Stimulated activated naive CD8-positive, alpha-beta T cell treated with anti-CD3 and anti-CD28 coated beads, Interleukin-15, amount 100 ng/mL, for 72 hours (primary cell): ENCODE measurements at regions not wholly inside any gene's neighbourhood (a gene's known extent, or its start where the extent isn't known, plus 50 kb on each side); places are given as distances from the start of the nearest gene placed in this dataset.

Experiments used
- ATAC-seq: fragments of 150-1000 bp; cut with Tn5 transposase; 2 replicates; pipeline ENCODE4 v1.10.0; 2021; ENCODE audit warnings: mild to moderate bottlenecking, moderate library complexity
- DNase-seq, 2 donors: peaks; one replicate each; pipeline ENCODE4 v3.0.0; 2021 to 2022
- H3K27ac Mint-ChIP-seq, 2 donors: one replicate each; pipeline ENCODE4 v1.8.0; 2022; ENCODE audit warnings: mild to moderate bottlenecking in 2 of 2, mixed read lengths in 2 of 2, moderate library complexity in 2 of 2
- H3K27me3 Mint-ChIP-seq: one replicate; pipeline ENCODE4 v1.8.0; 2022; ENCODE audit warnings: mixed read lengths
- H3K4me1 Mint-ChIP-seq: one replicate; pipeline ENCODE4 v1.8.0; 2022; ENCODE audit warnings: mild to moderate bottlenecking, mixed read lengths
- H3K4me3 Mint-ChIP-seq, 2 donors: one replicate each; pipeline ENCODE4 v1.8.0; 2022; ENCODE audit warnings: mild to moderate bottlenecking in 2 of 2, mixed read lengths in 2 of 2, moderate library complexity in 1 of 2
- H3K9me3 Mint-ChIP-seq, 2 donors: one replicate each; pipeline ENCODE4 v1.8.0; 2022; ENCODE audit warnings: mixed read lengths in 2 of 2

DNA sequence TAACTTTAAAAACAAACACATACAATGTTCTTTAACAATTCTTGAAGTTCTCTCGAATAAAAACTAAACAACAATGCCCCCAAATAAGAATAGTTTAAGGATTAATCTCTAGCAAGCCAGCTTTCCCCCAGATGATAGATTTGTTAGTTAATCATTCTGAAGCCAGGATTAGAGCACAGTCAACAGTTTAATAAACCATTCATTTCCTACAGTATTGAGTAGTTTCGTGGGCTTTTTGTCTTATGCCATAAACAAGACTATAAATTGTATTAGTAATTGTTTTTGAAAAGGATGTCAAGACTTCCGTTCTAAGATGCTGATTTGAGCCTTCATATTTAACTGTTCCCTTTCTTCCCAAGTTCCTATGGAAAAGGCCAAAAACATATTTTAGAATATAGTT is 136.6 kb downstream of the PIK3R1 start:
- H3K4me1 Mint-ChIP-seq: peaks cover 6% of the 10 kb centered on the region
- no peak for ATAC-seq
- H3K9me3 Mint-ChIP-seq: peaks cover 9 to 11% of the 10 kb centered on the region in 2 donors
- no peak overlapping the region for H3K4me3 Mint-ChIP-seq
- H3K27me3 Mint-ChIP-seq: peaks cover 8% of the 10 kb centered on the region
- no peak for DNase-seq
- H3K27ac Mint-ChIP-seq: no peak overlapping the region

DNA sequence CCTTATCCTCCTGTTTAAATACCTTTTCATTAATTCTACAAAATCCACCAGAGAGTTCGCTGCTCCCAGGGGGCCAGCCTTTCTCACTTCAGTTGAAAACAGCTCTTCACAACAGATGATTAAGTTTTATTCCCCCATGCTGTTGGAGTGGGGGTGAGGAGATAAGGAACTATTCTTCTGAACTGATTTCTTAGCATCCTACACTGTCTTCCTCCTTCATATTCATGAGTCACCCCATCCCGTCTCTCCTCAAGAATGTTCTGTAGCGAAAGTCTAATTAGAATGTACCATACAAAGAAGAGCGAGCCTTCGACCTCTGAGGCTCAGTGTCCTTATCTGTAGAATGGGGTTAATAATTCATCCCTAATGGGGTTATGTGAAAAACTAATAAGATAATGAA is 138.0 kb downstream of the PIK3R1 start:
- no peak for ATAC-seq
- H3K27ac Mint-ChIP-seq: no peak overlapping the region

DNA sequence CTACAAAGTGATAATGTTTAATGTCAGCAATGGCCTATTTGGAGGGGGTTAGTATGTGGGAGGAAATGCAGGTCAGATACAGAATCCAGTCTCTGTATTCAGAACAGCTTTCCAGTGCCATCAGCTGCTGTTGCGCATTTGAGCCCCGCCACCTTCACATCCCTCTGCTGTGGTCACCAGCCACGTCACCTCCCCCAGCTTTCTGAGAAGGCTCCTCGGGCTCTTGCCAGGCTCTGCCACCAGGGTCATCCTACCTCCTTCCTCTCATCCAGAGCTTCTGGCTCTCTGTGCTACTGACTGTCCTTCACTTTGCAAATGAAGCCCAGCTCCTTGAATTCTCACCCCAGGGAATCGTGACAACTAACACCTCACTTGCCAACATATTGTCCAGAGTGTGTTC is 138.8 kb downstream of the PIK3R1 start:
- Mint-ChIP-seq H3K4me3 (no peak overlapping the region), H3K27ac (no peak overlapping the region), H3K9me3 (no peaks in the 10 kb centered on the region), H3K27me3 (peaks cover 9% of the 10 kb centered on the region), H3K4me1 (peaks cover 6% of the 10 kb centered on the region)
- ATAC-seq: no peak
- DNase-seq: no peak

More for the DNA sequence above, 138.0 kb downstream of the PIK3R1 start:
- no peak overlapping the region for H3K4me3 Mint-ChIP-seq
- DNase-seq: no peak
- H3K9me3 Mint-ChIP-seq: no peaks in the 10 kb centered on the region
- H3K4me1 Mint-ChIP-seq: peaks cover 6% of the 10 kb centered on the region
- H3K27me3 Mint-ChIP-seq: peaks cover 9% of the 10 kb centered on the region

DNA sequence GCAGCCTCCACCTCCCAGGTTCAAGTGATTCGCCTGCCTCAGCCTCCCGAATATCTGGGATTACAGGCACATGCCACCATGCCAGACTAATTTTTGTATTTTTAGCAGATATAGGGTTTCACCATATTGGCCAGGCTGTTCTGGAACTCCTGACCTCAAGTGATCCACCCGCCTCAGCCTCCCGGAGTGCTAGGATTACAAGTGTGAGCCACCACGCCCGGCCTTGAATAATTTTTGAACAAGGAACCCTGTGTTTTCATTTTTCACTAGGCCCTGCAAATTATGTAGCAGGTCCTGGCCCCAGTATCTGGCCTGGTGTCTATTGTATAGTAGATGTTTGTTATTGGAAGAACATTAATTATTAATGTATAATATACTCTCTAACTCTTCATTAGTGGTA is 140.7 kb downstream of the PIK3R1 start:
- H3K9me3 Mint-ChIP-seq: no peaks in the 10 kb centered on the region
- H3K4me3 Mint-ChIP-seq: no peak overlapping the region
- H3K4me1 Mint-ChIP-seq: peaks cover 18% of the 10 kb centered on the region
- no peak overlapping the region for H3K27ac Mint-ChIP-seq
- peaks cover 9% of the 10 kb centered on the region for H3K27me3 Mint-ChIP-seq
- ATAC-seq (no peak), DNase-seq (no peak)

DNA sequence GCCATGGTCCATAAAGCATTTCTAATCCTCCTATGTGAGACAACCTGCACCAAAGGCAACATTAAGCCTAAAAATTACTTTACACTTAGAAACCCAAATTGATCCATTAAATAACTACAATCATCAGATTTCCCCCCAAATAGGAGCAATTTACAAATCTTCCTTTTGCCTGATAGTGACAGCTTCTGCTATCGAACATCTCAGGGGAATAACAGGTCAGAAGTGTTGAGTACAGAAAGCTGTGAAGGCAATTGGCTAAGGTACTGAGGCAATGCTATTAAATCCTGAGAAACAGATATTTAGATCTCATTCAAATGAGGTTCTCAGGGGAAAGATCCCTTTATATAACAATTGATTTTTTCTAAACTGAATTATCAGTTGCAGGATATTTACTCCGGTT is 141.1 kb downstream of the PIK3R1 start:
- Mint-ChIP-seq H3K9me3 (no peaks in the 10 kb centered on the region), H3K4me3 (no peak overlapping the region), H3K27me3 (peaks cover 9% of the 10 kb centered on the region), H3K27ac (no peak overlapping the region), H3K4me1 (peaks cover 18% of the 10 kb centered on the region)
- ATAC-seq: no peak
- no peak for DNase-seq

DNA sequence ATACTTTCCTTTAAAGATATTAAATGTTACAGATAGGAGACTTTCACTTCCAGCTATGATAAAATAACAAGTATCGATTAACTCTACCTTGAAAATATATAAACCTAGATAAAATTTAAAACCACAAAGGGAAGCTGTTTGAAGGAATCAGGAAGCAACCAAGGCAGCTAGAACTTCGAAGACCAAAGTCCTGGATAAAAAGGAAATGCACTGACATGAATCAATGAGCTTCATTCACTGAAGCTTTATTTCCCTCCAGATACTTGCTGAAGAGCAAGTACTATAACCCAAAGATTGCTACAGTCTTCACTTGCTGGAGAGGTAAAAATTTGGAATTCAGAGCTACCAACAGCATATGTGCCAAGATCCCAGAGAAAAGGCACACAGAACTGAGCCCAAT is 144.1 kb downstream of the PIK3R1 start:
- DNase-seq: no peak
- no peaks in the 10 kb centered on the region for H3K9me3 Mint-ChIP-seq
- peaks cover 12% of the 10 kb centered on the region for H3K4me1 Mint-ChIP-seq
- no peak overlapping the region for H3K4me3 Mint-ChIP-seq
- peaks cover 9% of the 10 kb centered on the region for H3K27me3 Mint-ChIP-seq
- ATAC-seq: no peak
- no peak overlapping the region for H3K27ac Mint-ChIP-seq

DNA sequence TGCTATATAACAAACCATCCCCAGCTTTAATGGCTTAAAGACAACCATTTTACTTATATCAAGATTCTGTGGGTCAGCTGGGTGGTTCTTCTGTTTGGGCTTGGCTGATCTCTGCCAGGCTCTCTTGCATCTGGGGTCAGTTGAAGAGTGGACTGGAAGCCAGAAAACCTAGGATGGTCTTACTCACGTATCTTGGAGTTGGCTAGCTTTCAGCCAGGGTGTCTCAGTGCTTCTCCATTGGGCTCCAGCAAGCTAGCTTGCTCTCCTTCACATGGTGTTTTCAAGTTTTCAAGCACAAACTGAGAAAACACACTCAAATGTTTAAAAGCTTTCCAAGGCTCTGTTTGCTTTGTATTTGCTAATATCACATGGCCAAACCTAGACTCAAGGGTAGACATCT is 146.8 kb downstream of the PIK3R1 start:
- H3K4me1 Mint-ChIP-seq: peaks cover 17% of the 10 kb centered on the region
- H3K9me3 Mint-ChIP-seq: peaks cover 6 to 7% of the 10 kb centered on the region in 2 donors
- DNase-seq (no peak), ATAC-seq (no peak)
- H3K4me3 Mint-ChIP-seq: no peak overlapping the region
- no peaks in the 10 kb centered on the region for H3K27me3 Mint-ChIP-seq
- H3K27ac Mint-ChIP-seq: no peak overlapping the region

DNA sequence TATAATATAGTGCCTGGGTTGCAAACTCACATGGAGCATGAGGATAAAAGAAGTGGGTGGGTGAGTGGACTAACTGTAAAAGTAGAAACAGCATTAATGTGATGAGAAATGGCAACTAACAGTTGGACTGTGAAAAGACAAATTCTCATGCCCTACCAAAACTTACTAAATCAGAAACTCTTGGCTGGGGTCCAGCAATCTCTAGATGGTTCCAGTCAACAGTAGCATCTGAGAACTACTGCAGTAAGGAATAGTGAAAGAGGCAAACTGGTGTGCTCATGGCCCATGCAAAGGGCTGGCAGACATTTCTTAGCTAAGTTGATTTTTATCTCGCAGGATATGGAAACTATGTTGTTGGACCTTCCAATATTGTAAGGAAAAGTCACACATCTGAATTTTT is 150.3 kb downstream of the PIK3R1 start:
- no peak for ATAC-seq
- H3K27ac Mint-ChIP-seq: no peak overlapping the region
- no peak overlapping the region for H3K4me3 Mint-ChIP-seq
- no peaks in the 10 kb centered on the region for H3K27me3 Mint-ChIP-seq
- DNase-seq: no peak
- H3K4me1 Mint-ChIP-seq: peaks cover 40% of the 10 kb centered on the region
- H3K9me3 Mint-ChIP-seq: peaks cover 6 to 7% of the 10 kb centered on the region in 2 donors

DNA sequence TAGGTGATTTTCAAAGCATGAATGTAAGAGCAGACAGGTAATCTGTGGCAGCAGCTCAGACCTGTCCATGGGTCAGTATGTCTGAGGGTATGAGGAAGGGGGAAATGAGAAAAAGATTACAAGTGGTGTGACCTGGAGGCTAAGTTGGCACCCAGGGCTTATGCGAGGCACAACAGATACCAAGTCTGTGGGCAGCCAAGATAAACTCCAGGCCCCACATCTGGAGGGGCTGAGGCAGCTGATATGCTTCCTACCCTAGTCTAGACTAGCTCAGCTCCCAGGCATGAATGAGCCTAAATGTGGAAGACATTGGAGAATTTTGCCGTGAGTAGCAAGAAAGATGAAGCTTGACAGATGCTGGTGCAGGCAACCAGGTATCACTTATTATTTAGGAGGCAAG is 151.7 kb downstream of the PIK3R1 start:
- no peak overlapping the region for H3K4me3 Mint-ChIP-seq
- peaks cover 6 to 7% of the 10 kb centered on the region in 2 donors for H3K9me3 Mint-ChIP-seq
- ATAC-seq (no peak), DNase-seq (no peak)
- peaks cover 51% of the 10 kb centered on the region for H3K4me1 Mint-ChIP-seq
- no peaks in the 10 kb centered on the region for H3K27me3 Mint-ChIP-seq
- H3K27ac Mint-ChIP-seq: no peak overlapping the region

DNA sequence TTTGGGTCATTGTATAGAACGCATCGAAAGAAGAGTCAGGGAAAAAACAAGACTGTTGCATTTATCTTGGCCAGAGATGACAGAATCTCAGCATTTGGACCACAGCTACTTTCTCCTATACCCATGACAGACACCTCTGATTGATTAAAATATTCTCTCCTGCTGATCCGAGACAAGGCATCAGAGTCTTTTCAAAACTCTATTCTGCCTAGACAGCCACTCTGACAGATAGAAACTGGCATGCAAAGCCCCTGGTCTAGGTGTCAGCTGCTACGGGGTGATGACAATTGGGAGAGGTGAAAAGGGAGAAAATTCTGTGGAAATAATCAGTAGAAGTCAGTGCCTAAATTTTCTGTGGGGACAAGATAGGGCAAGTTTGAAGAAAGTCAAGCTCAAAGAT is 152.2 kb downstream of the PIK3R1 start:
- H3K4me3 Mint-ChIP-seq: no peak overlapping the region
- ATAC-seq (no peak), DNase-seq (no peak)
- H3K27ac Mint-ChIP-seq: no peak overlapping the region
- peaks cover 54% of the 10 kb centered on the region for H3K4me1 Mint-ChIP-seq
- H3K27me3 Mint-ChIP-seq: no peaks in the 10 kb centered on the region
- H3K9me3 Mint-ChIP-seq: peaks cover 7 to 8% of the 10 kb centered on the region in 2 donors

DNA sequence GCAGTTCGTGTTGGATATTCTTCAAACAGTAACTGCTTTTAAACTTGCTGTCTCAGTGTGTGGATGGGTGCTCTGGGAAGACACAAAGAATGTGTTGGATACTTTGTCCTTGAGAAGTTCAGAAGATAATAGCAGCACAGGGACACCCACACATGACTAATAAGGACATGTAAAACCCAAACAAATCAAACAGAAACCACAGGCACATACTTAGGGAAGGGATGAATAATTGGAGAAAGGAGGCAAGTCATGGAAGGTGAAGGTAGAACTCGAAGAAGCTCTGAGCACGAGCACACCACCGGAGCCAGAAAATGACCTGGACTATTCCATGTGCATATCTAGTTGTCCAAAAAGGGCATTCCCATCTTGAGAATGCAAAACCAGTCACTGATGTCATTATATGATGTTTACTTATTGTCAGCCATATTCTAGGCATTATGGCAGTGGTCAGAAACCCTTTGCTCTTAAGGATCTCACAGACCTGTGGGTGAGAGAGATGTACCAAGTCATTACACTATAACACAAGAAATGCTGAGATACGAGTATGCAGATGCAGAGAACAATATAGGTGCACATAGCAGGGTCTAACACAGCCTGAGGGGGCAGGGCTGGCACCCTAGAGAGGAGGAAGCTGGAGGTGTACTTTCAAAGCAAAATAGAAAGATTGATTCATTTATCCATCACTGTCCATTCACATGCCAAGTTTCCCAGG is 152.9 kb downstream of the PIK3R1 start:
- H3K9me3 Mint-ChIP-seq: peaks cover 7 to 15% of the 10 kb centered on the region in 2 donors
- ATAC-seq: peak; percentile 62

DNA sequence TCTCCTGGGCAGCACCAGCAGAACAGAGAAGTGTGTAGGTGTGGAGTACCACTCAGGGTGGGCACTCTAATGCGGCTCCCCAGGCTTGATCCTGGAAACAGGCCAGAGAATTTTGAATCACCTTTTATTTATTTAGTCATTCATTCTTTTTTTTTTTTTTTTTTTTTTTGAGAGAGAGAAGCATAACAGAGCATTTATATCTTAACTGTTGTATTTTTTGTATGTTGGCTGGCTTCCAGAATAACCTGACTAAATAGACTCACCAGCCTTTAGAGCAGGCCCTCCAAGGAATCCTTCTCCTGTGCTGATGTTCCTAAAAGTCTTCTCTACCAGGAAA is 153.4 kb downstream of the PIK3R1 start:
- ATAC-seq: peak; percentile 43

More for the DNA sequence above, 152.9 kb downstream of the PIK3R1 start:
- peak overlapping the region; percentile 63 to 66 for H3K4me3 Mint-ChIP-seq
- H3K27ac Mint-ChIP-seq: peak overlapping the region; percentile 75 to 84
- H3K27me3 Mint-ChIP-seq: no peaks in the 10 kb centered on the region
- no peak for DNase-seq
- H3K4me1 Mint-ChIP-seq: peaks cover 54% of the 10 kb centered on the region

DNA sequence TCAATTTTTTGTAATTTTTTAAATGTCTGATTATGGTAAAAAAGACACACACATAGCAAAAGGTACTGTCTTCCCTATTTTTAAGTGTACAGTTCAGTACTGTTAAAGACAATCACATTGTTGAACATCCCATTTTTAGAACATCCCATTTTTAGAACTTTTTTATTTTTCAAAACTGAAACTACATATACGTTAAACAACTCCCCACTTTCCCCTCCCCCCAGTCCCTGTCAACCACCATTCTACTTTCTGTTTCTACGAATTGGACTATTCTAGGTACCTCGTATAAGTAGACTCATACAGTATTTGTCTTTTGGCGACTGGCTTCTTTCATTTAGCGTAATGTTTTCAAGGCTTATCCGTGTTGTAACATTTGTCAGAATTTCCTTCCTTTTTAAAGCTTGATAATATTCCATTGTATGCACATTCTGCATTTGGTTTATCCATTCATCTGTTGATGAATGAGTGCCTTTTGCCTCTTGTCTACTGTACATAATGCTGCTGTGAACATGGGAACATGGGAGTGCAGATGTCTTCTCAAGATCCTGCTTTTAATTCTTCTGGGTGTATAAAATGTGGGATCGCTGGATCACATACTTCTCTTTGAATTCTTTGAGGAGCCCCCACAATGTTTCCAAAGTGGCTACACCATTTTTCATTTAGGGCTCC is 154.0 kb downstream of the PIK3R1 start:
- ATAC-seq: peak; percentile 94
- Mint-ChIP-seq H3K4me1 (peaks cover 54% of the 10 kb centered on the region), H3K27ac (peak overlapping the region; percentile 76 to 77)

More for the DNA sequence above, 153.4 kb downstream of the PIK3R1 start:
- Mint-ChIP-seq H3K9me3 (peaks cover 7 to 15% of the 10 kb centered on the region in 2 donors), H3K27ac (peak overlapping the region; percentile 75 to 76), H3K4me1 (peaks cover 54% of the 10 kb centered on the region), H3K27me3 (no peaks in the 10 kb centered on the region), H3K4me3 (peak overlapping the region; percentile 63 to 66)
- no peak for DNase-seq

DNA sequence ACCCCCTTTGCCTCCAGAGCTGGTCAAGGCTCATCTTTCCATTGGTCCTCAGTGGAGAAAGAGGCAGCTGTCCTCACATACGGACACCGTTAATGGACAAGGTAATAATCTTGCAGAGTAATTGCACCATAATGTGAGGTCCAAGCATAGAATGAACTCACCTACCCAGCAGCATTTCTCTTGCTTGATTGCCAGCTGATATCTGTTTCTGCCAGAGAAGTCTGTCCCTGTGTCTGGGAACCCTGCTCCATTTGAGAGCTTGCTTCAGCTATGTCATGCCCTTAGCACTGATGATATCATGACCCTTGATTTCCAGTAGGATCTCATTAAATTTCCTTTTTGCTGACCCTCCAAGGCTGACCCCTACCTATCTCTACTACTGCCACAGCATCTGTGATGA is 154.6 kb downstream of the PIK3R1 start:
- H3K4me1 Mint-ChIP-seq: peaks cover 54% of the 10 kb centered on the region
- no peak for ATAC-seq
- no peaks in the 10 kb centered on the region for H3K27me3 Mint-ChIP-seq
- H3K4me3 Mint-ChIP-seq: peak overlapping the region in 1 of 2 donors; percentile 45
- H3K27ac Mint-ChIP-seq: no peak overlapping the region
- DNase-seq: no peak
- H3K9me3 Mint-ChIP-seq: peaks cover 7 to 15% of the 10 kb centered on the region in 2 donors

More for the DNA sequence above, 154.0 kb downstream of the PIK3R1 start:
- Mint-ChIP-seq H3K9me3 (peaks cover 7 to 15% of the 10 kb centered on the region in 2 donors), H3K4me3 (peak overlapping the region; percentile 26 to 45), H3K27me3 (no peaks in the 10 kb centered on the region)
- peak; percentile 37 to 45 for DNase-seq

DNA sequence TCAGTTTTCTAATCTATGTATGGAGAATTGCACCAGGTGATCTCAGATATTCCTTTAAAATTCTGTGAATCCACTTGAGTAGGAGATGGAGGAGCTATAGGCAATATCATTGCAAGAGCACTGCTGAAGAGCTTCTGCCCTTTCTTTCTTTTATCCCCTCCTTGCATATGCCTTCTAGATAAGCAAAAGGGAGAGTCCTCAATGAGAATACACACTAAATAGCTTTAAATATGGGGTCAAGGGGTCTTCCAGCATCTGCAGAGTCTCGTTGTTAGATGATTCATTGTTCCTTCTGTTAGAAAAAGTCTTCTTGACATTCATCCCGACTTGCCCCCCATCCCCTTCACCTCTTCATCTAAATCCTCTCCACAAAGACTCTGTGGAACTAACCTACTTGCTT is 156.1 kb downstream of the PIK3R1 start:
- Mint-ChIP-seq H3K9me3 (peaks cover 7 to 13% of the 10 kb centered on the region in 2 donors), H3K27me3 (no peaks in the 10 kb centered on the region), H3K4me1 (peaks cover 48% of the 10 kb centered on the region), H3K27ac (no peak overlapping the region), H3K4me3 (no peak overlapping the region)
- ATAC-seq (no peak), DNase-seq (no peak)

DNA sequence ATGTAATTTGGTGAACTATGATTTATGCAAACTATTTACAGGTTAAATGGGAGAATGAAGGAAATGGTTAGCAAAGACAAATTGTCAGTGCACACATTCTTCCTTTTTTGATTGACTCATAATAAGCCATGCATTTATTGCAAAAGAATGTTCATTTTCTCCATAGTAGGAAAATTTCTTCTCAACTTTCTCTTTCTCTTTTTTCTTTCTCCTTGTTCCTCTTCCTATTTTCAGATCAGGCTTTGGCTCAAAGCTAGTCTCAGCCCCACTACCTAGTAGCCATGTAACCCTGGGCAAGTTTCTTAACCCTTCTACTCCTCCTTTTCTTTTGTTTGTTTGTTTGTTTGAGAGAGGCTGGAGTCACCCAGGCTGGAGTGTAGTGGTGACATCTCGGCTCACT is 156.6 kb downstream of the PIK3R1 start:
- Mint-ChIP-seq H3K9me3 (peaks cover 1 to 9% of the 10 kb centered on the region in 2 donors), H3K27ac (no peak overlapping the region), H3K4me1 (peaks cover 48% of the 10 kb centered on the region), H3K27me3 (no peaks in the 10 kb centered on the region), H3K4me3 (no peak overlapping the region)
- ATAC-seq (no peak), DNase-seq (no peak)
